ENCODE measurements at regions not wholly inside any gene's neighbourhood (a gene's known extent, or its start where the extent isn't known, plus 50 kb on each side); places are given as distances from the start of the nearest gene placed in this dataset.

DNA sequence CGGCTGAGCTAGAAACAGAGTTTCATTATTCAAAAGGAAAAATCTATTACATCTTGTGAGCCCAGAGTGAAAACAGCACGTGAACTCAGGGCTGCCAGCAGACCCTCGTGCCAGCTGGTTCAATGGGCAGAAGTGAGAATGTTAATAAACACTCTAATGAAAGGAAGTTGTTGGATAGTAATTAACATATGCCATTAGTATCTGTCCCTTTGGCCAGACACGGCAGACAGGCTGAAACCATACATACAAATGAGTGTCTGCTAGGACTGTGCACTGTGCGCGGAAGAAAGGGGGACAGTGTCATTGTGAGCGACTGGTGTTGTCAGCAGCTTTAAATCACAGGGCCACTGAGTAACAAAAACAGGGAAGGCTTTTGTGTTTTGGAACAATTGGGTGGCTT is 121.9 kb upstream of the TSC22D1 start:
- no peak overlapping the region for H3K4me2 ChIP-seq (ENCODE audit: insufficient read depth, low read length)
- ChIA-PET CTCF (no interaction called here), POLR2A (interaction anchor here (1.0 kb wide), 1 partner anchor 8 kb away, joined by 3 read pairs; no protein-coding TSS in a partner anchor)
- TF ChIP-seq JUN (IDR thresholded peaks at IDR 0.05; ENCODE audit: borderline replicate concordance, insufficient read depth, insufficient read length, low read depth) (no peak), POLR2A (IDR thresholded peaks at IDR 0.05; ENCODE audit: low read depth, low read length) (no peak), EZH2 (IDR thresholded peaks at IDR 0.05; ENCODE audit: borderline replicate concordance, low read depth, low read length, severe bottlenecking) (no peak), MYC (IDR thresholded peaks at IDR 0.05; ENCODE audit: low read depth, low read length) (no peak), FOS (IDR thresholded peaks at IDR 0.05; ENCODE audit: borderline replicate concordance, insufficient read depth, low read length) (no peak), GATA2 (IDR thresholded peaks at IDR 0.05; ENCODE audit: insufficient read depth, insufficient read length, low read depth, low read length) (no peak), POLR2AphosphoS5 (IDR thresholded peaks at IDR 0.05; ENCODE audit: insufficient read depth, low read depth, low read length) (no peak)
- TF ChIP-seq, protein P1, sequence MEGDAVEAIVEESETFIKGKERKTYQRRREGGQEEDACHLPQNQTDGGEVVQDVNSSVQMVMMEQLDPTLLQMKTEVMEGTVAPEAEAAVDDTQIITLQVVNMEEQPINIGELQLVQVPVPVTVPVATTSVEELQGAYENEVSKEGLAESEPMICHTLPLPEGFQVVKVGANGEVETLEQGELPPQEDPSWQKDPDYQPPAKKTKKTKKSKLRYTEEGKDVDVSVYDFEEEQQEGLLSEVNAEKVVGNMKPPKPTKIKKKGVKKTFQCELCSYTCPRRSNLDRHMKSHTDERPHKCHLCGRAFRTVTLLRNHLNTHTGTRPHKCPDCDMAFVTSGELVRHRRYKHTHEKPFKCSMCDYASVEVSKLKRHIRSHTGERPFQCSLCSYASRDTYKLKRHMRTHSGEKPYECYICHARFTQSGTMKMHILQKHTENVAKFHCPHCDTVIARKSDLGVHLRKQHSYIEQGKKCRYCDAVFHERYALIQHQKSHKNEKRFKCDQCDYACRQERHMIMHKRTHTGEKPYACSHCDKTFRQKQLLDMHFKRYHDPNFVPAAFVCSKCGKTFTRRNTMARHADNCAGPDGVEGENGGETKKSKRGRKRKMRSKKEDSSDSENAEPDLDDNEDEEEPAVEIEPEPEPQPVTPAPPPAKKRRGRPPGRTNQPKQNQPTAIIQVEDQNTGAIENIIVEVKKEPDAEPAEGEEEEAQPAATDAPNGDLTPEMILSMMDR (IDR thresholded peaks at IDR 0.05; ENCODE audit: extremely low read depth in 1 of 2, insufficient read depth in 1 of 2, low read depth in 1 of 2, low read length in 2 of 2) = no peak
- TF ChIP-seq, protein P2, sequence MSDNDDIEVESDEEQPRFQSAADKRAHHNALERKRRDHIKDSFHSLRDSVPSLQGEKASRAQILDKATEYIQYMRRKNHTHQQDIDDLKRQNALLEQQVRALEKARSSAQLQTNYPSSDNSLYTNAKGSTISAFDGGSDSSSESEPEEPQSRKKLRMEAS (IDR thresholded peaks at IDR 0.05; ENCODE audit: insufficient read depth, insufficient read length) = no peak
- H3K36me3 ChIP-seq (ENCODE audit: control insufficient read depth in 2 of 2, extremely low read depth in 1 of 2, insufficient read depth in 2 of 2, low read length in 2 of 2) = no peaks in the 10 kb centered on the region
- no peak overlapping the region for H3K4me3 ChIP-seq (replicated peaks in 1 of 3; ENCODE audit: insufficient read depth in 1 of 3, low read depth in 1 of 3, low read length in 3 of 3)
- H3K4me1 ChIP-seq (ENCODE audit: control insufficient read depth, extremely low read depth, insufficient read depth, low read length) = no peaks in the 10 kb centered on the region
- H2AFZ ChIP-seq (ENCODE audit: low read depth, low read length) = no peak overlapping the region
- FAIRE-seq (no peak), DNase-seq (ENCODE audit: low read depth, low spot score) (no peak)
- dilution Hi-C loops (cut with MboI; ENCODE audit: extremely low pct_ligation_motif_present, low sequenced_read_pairs) (no loop called here), intact Hi-C loops (cut with micrococcal nuclease) (no loop called here)
- H3K27me3 ChIP-seq (ENCODE audit: control insufficient read depth in 2 of 2, insufficient read depth in 2 of 2, low read length in 2 of 2) = no peaks in the 10 kb centered on the region
- no peaks in the 10 kb centered on the region for H3K79me2 ChIP-seq (ENCODE audit: control insufficient read depth, insufficient read depth, low read length)
- no peaks in the 10 kb centered on the region for H4K20me1 ChIP-seq (replicated peaks; ENCODE audit: control insufficient read depth, extremely low read depth, insufficient read depth, low read length)
- no TSS peak for BruUV-seq (replicated peaks)
- H3K9me1 ChIP-seq (replicated peaks; ENCODE audit: control insufficient read depth, extremely low read depth, insufficient read depth, low read length) = no peaks in the 10 kb centered on the region
- no peak overlapping the region for H3K9ac ChIP-seq (replicated peaks; ENCODE audit: extremely low read depth, insufficient read depth, low read length)
- H3K27ac ChIP-seq (ENCODE audit: insufficient read depth, low read depth, low read length) = no peak overlapping the region
- no peaks in the 10 kb centered on the region for H3K9me3 ChIP-seq (replicated peaks; ENCODE audit: control insufficient read depth, insufficient read depth, low read length)
